Cardiac fibroblast (primary cell): ENCODE measurements at regions not wholly inside any gene's neighbourhood (a gene's known extent, or its start where the extent isn't known, plus 50 kb on each side); places are given as distances from the start of the nearest gene placed in this dataset.

Experiments
- DNase-seq, 2 donors: peaks; one replicate each; pipeline versions ENCODE4 v3.0.0 to v3.0.0-alpha.2; 2010; ENCODE audit warnings: low read depth in 2 of 2
- H3K4me3 ChIP-seq, 2 donors: replicated peaks in 1 of 2; 1 replicate in 1 of 2; 2 replicates in 1 of 2; pipeline ENCODE4 v1.5.1; 2011; ENCODE audit warnings: low read depth in 2 of 2, low read length in 2 of 2, mild to moderate bottlenecking in 2 of 2, moderate library complexity in 1 of 2
- CTCF ChIP-seq: IDR thresholded peaks from one replicate; pipeline ENCODE4 v1.5.1; 2011; ENCODE audit warnings: low read depth, mild to moderate bottlenecking, low read length, inconsistent platforms

- no peak for DNase-seq
- H3K4me3 ChIP-seq: no peak overlapping the region
- TF ChIP-seq CTCF: no peak
These were observed 516.5 kb downstream of the DNAH5 start for GRCh38 chr5:13427827-13428557.

- DNase-seq: no peak
- H3K4me3 ChIP-seq: no peak overlapping the region
- no peak for TF ChIP-seq CTCF
These were observed 532.4 kb downstream of the DNAH5 start for GRCh38 chr5:13412040-13412595.

GRCh38 chr5:13408616-13409015, 535.9 kb downstream of the DNAH5 start:
- DNase-seq: no peak
- no peak for TF ChIP-seq CTCF
- no peak overlapping the region for H3K4me3 ChIP-seq

- no peak overlapping the region for H3K4me3 ChIP-seq
- DNase-seq: no peak
- TF ChIP-seq CTCF: no peak
These were observed 541.1 kb downstream of the DNAH5 start for GRCh38 chr5:13403351-13403750.

- DNase-seq: no peak
- TF ChIP-seq CTCF: no peak
- H3K4me3 ChIP-seq: no peak overlapping the region
These were observed 559.4 kb downstream of the DNAH5 start for GRCh38 chr5:13385066-13385465.

GRCh38 chr5:13382232-13382631, 562.3 kb downstream of the DNAH5 start:
- no peak for DNase-seq
- no peak overlapping the region for H3K4me3 ChIP-seq
- no peak for TF ChIP-seq CTCF

GRCh38 chr5:13378091-13378490, 566.4 kb downstream of the DNAH5 start:
- TF ChIP-seq CTCF: no peak
- H3K4me3 ChIP-seq: no peak overlapping the region
- DNase-seq: no peak
